Immature natural killer cell (primary cell): ENCODE measurements at regions not wholly inside any gene's neighbourhood (a gene's known extent, or its start where the extent isn't known, plus 50 kb on each side); places are given as distances from the start of the nearest gene placed in this dataset.
"Not testable (repeated sequence)": the region's sequence is repeated elsewhere in the genome, so short reads cannot be mapped to it uniquely, and the experiment has no call there.

ENCODE experiments used
- DNase-seq, 3 donors: peaks; one replicate each; pipeline ENCODE4 v3.0.0; 2022; ENCODE audit warnings: mixed read lengths in 1 of 3
- H3K27ac Mint-ChIP-seq, 6 donors: one replicate each; pipeline ENCODE4 v1.8.0; 2020; ENCODE audit warnings: mixed read lengths in 6 of 6, mild to moderate bottlenecking in 5 of 6, inconsistent platforms in 4 of 6, moderate library complexity in 3 of 6
- H3K27me3 Mint-ChIP-seq, 3 donors: one replicate each; pipeline ENCODE4 v1.8.0; 2020 to 2021; ENCODE audit warnings: low read depth in 3 of 3, mild to moderate bottlenecking in 3 of 3, mixed read lengths in 3 of 3, moderate library complexity in 3 of 3, inconsistent platforms in 1 of 3
- H3K36me3 Mint-ChIP-seq, 3 donors: one replicate each; pipeline ENCODE4 v1.8.0; 2020; ENCODE audit warnings: mixed read lengths in 3 of 3, inconsistent platforms in 2 of 3, mild to moderate bottlenecking in 2 of 3
- H3K4me1 Mint-ChIP-seq, 2 donors: one replicate each; pipeline ENCODE4 v1.8.0; 2020; ENCODE audit warnings: inconsistent platforms in 2 of 2, mild to moderate bottlenecking in 2 of 2, mixed read lengths in 2 of 2, moderate library complexity in 1 of 2
- H3K4me3 Mint-ChIP-seq, 5 donors: one replicate each; pipeline ENCODE4 v1.8.0; 2020; ENCODE audit warnings: mild to moderate bottlenecking in 5 of 5, mixed read lengths in 5 of 5, inconsistent platforms in 3 of 5, moderate library complexity in 3 of 5
- H3K9me3 Mint-ChIP-seq, 6 donors: one replicate each; pipeline ENCODE4 v1.8.0; 2020; ENCODE audit warnings: mild to moderate bottlenecking in 6 of 6, mixed read lengths in 6 of 6, inconsistent platforms in 4 of 6, moderate library complexity in 3 of 6

GRCh38 chr5:174943785-174944184 lies 219.4 kb downstream of the MSX2 start:
- Mint-ChIP-seq H3K4me1 (no peaks in the 10 kb centered on the region), H3K4me3 (no peak overlapping the region), H3K27me3 (peaks cover 0 to 8% (median 4%) of the 10 kb centered on the region in 3 donors)

GRCh38 chr5:174943002-174943401 lies 218.6 kb downstream of the MSX2 start:
- H3K27me3 Mint-ChIP-seq, H3K4me1 Mint-ChIP-seq, H3K27ac Mint-ChIP-seq, H3K9me3 Mint-ChIP-seq, H3K36me3 Mint-ChIP-seq, DNase-seq, H3K4me3 Mint-ChIP-seq: not testable (repeated sequence)

More at GRCh38 chr5:174943785-174944184, 219.4 kb downstream of the MSX2 start:
- H3K9me3 Mint-ChIP-seq, result no peaks in the 10 kb centered on the region
- no peak overlapping the region for H3K27ac Mint-ChIP-seq
- no peak for DNase-seq
- no peaks in the 10 kb centered on the region for H3K36me3 Mint-ChIP-seq

GRCh38 chr5:174937201-174938123 lies 213.1 kb downstream of the MSX2 start:
- Mint-ChIP-seq H3K27ac (no peak overlapping the region), H3K27me3 (peaks cover 2 to 9% (median 3%) of the 10 kb centered on the region in 3 donors), H3K4me3 (no peak overlapping the region), H3K9me3 (no peaks in the 10 kb centered on the region), H3K36me3 (no peaks in the 10 kb centered on the region), H3K4me1 (no peaks in the 10 kb centered on the region)
- no peak for DNase-seq

- Mint-ChIP-seq H3K4me1 (no peaks in the 10 kb centered on the region), H3K36me3 (no peaks in the 10 kb centered on the region), H3K27me3 (peaks cover 2 to 7% (median 3%) of the 10 kb centered on the region in 3 donors), H3K27ac (no peak overlapping the region), H3K9me3 (no peaks in the 10 kb centered on the region), H3K4me3 (no peak overlapping the region)
- DNase-seq, result peak; percentile 6 to 18 (median 17)
These were observed 211.6 kb downstream of the MSX2 start for GRCh38 chr5:174935854-174936474.

GRCh38 chr5:174931033-174931432 lies 206.7 kb downstream of the MSX2 start:
- H3K4me1 Mint-ChIP-seq, H3K27ac Mint-ChIP-seq, H3K36me3 Mint-ChIP-seq, H3K4me3 Mint-ChIP-seq, H3K9me3 Mint-ChIP-seq, H3K27me3 Mint-ChIP-seq, DNase-seq: not testable (repeated sequence)

GRCh38 chr5:174925586-174925985 lies 201.2 kb downstream of the MSX2 start:
- no peaks in the 10 kb centered on the region for H3K9me3 Mint-ChIP-seq
- DNase-seq, result no peak
- H3K4me1 Mint-ChIP-seq, result no peaks in the 10 kb centered on the region
- no peak overlapping the region for H3K27ac Mint-ChIP-seq
- H3K4me3 Mint-ChIP-seq, result no peak overlapping the region
- no peaks in the 10 kb centered on the region for H3K36me3 Mint-ChIP-seq
- H3K27me3 Mint-ChIP-seq, result peaks cover 2 to 7% (median 4%) of the 10 kb centered on the region in 3 donors

- no peak overlapping the region for H3K27ac Mint-ChIP-seq
- no peaks in the 10 kb centered on the region for H3K9me3 Mint-ChIP-seq
- no peaks in the 10 kb centered on the region for H3K36me3 Mint-ChIP-seq
- no peak overlapping the region for H3K4me3 Mint-ChIP-seq
- peaks cover 2 to 7% (median 4%) of the 10 kb centered on the region in 3 donors for H3K27me3 Mint-ChIP-seq
- DNase-seq, result no peak
- H3K4me1 Mint-ChIP-seq, result no peaks in the 10 kb centered on the region
These were observed 198.6 kb downstream of the MSX2 start for GRCh38 chr5:174922955-174923354.

- H3K36me3 Mint-ChIP-seq, result no peaks in the 10 kb centered on the region
- H3K4me3 Mint-ChIP-seq, result peak overlapping the region in 1 of 5 donors; percentile 30
- no peak overlapping the region for H3K27ac Mint-ChIP-seq
These were observed 196.6 kb downstream of the MSX2 start for GRCh38 chr5:174920906-174921550.

GRCh38 chr5:174919351-174919750 lies 195.0 kb downstream of the MSX2 start:
- no peaks in the 10 kb centered on the region for H3K36me3 Mint-ChIP-seq
- no peak overlapping the region for H3K4me3 Mint-ChIP-seq
- H3K9me3 Mint-ChIP-seq, result no peaks in the 10 kb centered on the region
- peaks cover 3 to 9% (median 6%) of the 10 kb centered on the region in 3 donors for H3K27me3 Mint-ChIP-seq
- no peak for DNase-seq
- no peaks in the 10 kb centered on the region for H3K4me1 Mint-ChIP-seq
- H3K27ac Mint-ChIP-seq, result no peak overlapping the region

More at GRCh38 chr5:174920906-174921550, 196.6 kb downstream of the MSX2 start:
- DNase-seq, result no peak
- peaks cover 1 to 7% (median 4%) of the 10 kb centered on the region in 3 donors for H3K27me3 Mint-ChIP-seq
- no peaks in the 10 kb centered on the region for H3K4me1 Mint-ChIP-seq
- no peaks in the 10 kb centered on the region for H3K9me3 Mint-ChIP-seq

- no peaks in the 10 kb centered on the region for H3K4me1 Mint-ChIP-seq
- no peak overlapping the region for H3K27ac Mint-ChIP-seq
- no peaks in the 10 kb centered on the region for H3K9me3 Mint-ChIP-seq
- H3K4me3 Mint-ChIP-seq, result no peak overlapping the region
- no peak for DNase-seq
- peaks cover 3 to 8% (median 6%) of the 10 kb centered on the region in 3 donors for H3K27me3 Mint-ChIP-seq
- H3K36me3 Mint-ChIP-seq, result no peaks in the 10 kb centered on the region
These were observed 194.3 kb downstream of the MSX2 start for GRCh38 chr5:174918655-174919054.

GRCh38 chr5:174917976-174918554 lies 193.7 kb downstream of the MSX2 start:
- H3K4me3 Mint-ChIP-seq, result no peak overlapping the region
- H3K27me3 Mint-ChIP-seq, result peaks cover 3 to 6% (median 5%) of the 10 kb centered on the region in 3 donors
- DNase-seq, result no peak
- no peaks in the 10 kb centered on the region for H3K36me3 Mint-ChIP-seq
- no peaks in the 10 kb centered on the region for H3K4me1 Mint-ChIP-seq
- no peaks in the 10 kb centered on the region for H3K9me3 Mint-ChIP-seq
- no peak overlapping the region for H3K27ac Mint-ChIP-seq

- H3K27me3 Mint-ChIP-seq, H3K36me3 Mint-ChIP-seq, H3K27ac Mint-ChIP-seq, DNase-seq, H3K9me3 Mint-ChIP-seq, H3K4me3 Mint-ChIP-seq, H3K4me1 Mint-ChIP-seq: not testable (repeated sequence)
These were observed 193.1 kb downstream of the MSX2 start for GRCh38 chr5:174917435-174917834.

GRCh38 chr5:174916924-174917323 lies 192.5 kb downstream of the MSX2 start:
- DNase-seq, H3K27ac Mint-ChIP-seq, H3K36me3 Mint-ChIP-seq, H3K4me3 Mint-ChIP-seq, H3K9me3 Mint-ChIP-seq, H3K4me1 Mint-ChIP-seq, H3K27me3 Mint-ChIP-seq: not testable (repeated sequence)

GRCh38 chr5:174916227-174916626 lies 191.8 kb downstream of the MSX2 start:
- no peak for DNase-seq
- H3K27me3 Mint-ChIP-seq, result peaks cover 3 to 5% (median 4%) of the 10 kb centered on the region in 3 donors
- no peaks in the 10 kb centered on the region for H3K4me1 Mint-ChIP-seq
- H3K36me3 Mint-ChIP-seq, result no peaks in the 10 kb centered on the region
- no peak overlapping the region for H3K27ac Mint-ChIP-seq
- H3K4me3 Mint-ChIP-seq, result no peak overlapping the region
- no peaks in the 10 kb centered on the region for H3K9me3 Mint-ChIP-seq
